ENCODE measurements at regions not wholly inside any gene's neighbourhood (a gene's known extent, or its start where the extent isn't known, plus 50 kb on each side); places are given as distances from the start of the nearest gene placed in this dataset.

DNA sequence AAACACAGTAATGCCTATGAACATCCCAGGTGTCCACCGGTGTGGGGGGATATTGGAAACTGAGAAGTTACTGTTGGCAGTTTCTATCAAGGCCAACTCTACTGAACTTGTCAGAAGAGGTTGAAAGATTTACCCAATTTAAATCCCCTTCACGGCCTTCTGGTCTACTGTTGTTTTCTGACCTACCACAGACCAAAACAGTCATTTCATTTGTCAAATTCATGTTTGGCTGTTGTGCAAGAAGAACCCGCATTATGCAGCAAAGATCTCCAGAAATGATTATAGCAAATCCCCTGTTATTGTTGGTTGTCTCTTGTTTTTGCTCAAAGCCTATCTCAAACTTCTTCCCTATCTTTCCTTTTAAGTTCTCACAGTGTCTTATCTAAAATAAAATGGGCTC is 73.1 kb upstream of the MAF start:
- H3K4me1 ChIP-seq, result no peaks in the 10 kb centered on the region
- CTCF ChIA-PET, result no interaction called here
- H3K9me3 ChIP-seq, result 0 out of 2 replicates have a peak, but pooled peaks cover 6% of the 10 kb centered on the region
- H3K4me3 Mint-ChIP-seq (ENCODE audit: unreplicated experiment), result no peak overlapping the region
- no peaks in the 10 kb centered on the region for H3K4me1 Mint-ChIP-seq (ENCODE audit: low read depth, unreplicated experiment)
- intact Hi-C loops (cut with micrococcal nuclease; ENCODE audit: unreplicated experiment), result no loop called here
- H3K36me3 Mint-ChIP-seq (ENCODE audit: insufficient read depth, unreplicated experiment), result no peaks in the 10 kb centered on the region
- H3K4me3 ChIP-seq (ENCODE audit: low read depth, low read length), result no peak overlapping the region
- DNase-seq, result no peak
- H3K27me3 ChIP-seq (replicated peaks; ENCODE audit: control insufficient read depth, insufficient read depth, low read length), result peaks cover 2% of the 10 kb centered on the region
- H3K27me3 Mint-ChIP-seq (ENCODE audit: insufficient read depth, unreplicated experiment), result peaks cover 3% of the 10 kb centered on the region
- no peak overlapping the region for H3K27ac Mint-ChIP-seq (ENCODE audit: unreplicated experiment)
- POLR2A ChIA-PET, result no interaction called here
- peaks cover 10% of the 10 kb centered on the region for H3K9me3 Mint-ChIP-seq (ENCODE audit: unreplicated experiment)
- no TSS peak for BruUV-seq (replicated peaks)
- H3K36me3 ChIP-seq (ENCODE audit: control insufficient read depth, insufficient read depth, low read length), result no peaks in the 10 kb centered on the region
- no peak for TF ChIP-seq CTCF (IDR thresholded peaks at IDR 0.05; ENCODE audit: insufficient read depth in 1 of 2, low read depth in 1 of 2, low read length in 1 of 2, severe bottlenecking in 1 of 2, unreplicated experiment in 1 of 2)

DNA sequence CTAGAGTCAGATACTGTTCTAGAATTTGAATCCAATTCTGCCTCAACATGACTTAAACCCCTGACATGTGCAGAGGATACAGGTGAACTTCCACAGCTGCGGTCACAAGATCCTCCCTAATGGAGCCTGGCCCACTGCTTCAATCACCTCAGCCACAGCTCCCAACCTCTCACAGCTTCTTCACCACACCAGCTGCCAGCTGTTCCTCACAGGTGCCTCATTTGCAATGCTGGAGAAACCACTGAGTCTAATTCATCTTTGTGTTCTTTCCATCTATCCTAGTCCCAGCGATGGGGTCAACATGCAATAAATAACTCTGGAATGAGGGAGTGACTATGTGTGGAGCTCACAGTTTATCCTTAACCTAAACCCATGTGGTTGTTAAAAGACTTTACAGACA is 72.0 kb upstream of the MAF start:
- Mint-ChIP-seq H3K27me3 (ENCODE audit: insufficient read depth, unreplicated experiment) (peaks cover 3% of the 10 kb centered on the region), H3K9me3 (ENCODE audit: unreplicated experiment) (peaks cover 10% of the 10 kb centered on the region), H3K36me3 (ENCODE audit: insufficient read depth, unreplicated experiment) (no peaks in the 10 kb centered on the region), H3K4me1 (ENCODE audit: low read depth, unreplicated experiment) (no peaks in the 10 kb centered on the region), H3K4me3 (ENCODE audit: unreplicated experiment) (no peak overlapping the region), H3K27ac (ENCODE audit: unreplicated experiment) (no peak overlapping the region)
- no peak for DNase-seq
- H3K4me1 ChIP-seq, result no peaks in the 10 kb centered on the region
- ChIA-PET CTCF (no interaction called here), POLR2A (no interaction called here)
- peaks cover 2% of the 10 kb centered on the region for H3K27me3 ChIP-seq (replicated peaks; ENCODE audit: control insufficient read depth, insufficient read depth, low read length)
- H3K9me3 ChIP-seq, result 0 out of 2 replicates have a peak, but pooled peaks cover 6% of the 10 kb centered on the region
- intact Hi-C loops (cut with micrococcal nuclease; ENCODE audit: unreplicated experiment), result no loop called here
- TF ChIP-seq CTCF (IDR thresholded peaks at IDR 0.05; ENCODE audit: insufficient read depth in 1 of 2, low read depth in 1 of 2, low read length in 1 of 2, severe bottlenecking in 1 of 2, unreplicated experiment in 1 of 2), result no peak
- no peaks in the 10 kb centered on the region for H3K36me3 ChIP-seq (ENCODE audit: control insufficient read depth, insufficient read depth, low read length)
- no peak overlapping the region for H3K4me3 ChIP-seq (ENCODE audit: low read depth, low read length)
- BruUV-seq (replicated peaks), result no TSS peak

GRCh38 chr16:79668502-79668901 is 68.0 kb upstream of the MAF start:
- H3K27ac Mint-ChIP-seq (ENCODE audit: unreplicated experiment), result no peak overlapping the region
- BruUV-seq (replicated peaks), result no TSS peak
- POLR2A ChIA-PET, result no interaction called here
- no peak overlapping the region for H3K4me3 Mint-ChIP-seq (ENCODE audit: unreplicated experiment)
- no peaks in the 10 kb centered on the region for H3K4me1 Mint-ChIP-seq (ENCODE audit: low read depth, unreplicated experiment)
- intact Hi-C loops (cut with micrococcal nuclease; ENCODE audit: unreplicated experiment), result no loop called here
- Histone ChIP-seq H3K4me3 (ENCODE audit: low read depth, low read length) (no peak overlapping the region), H3K36me3 (ENCODE audit: control insufficient read depth, insufficient read depth, low read length) (no peaks in the 10 kb centered on the region), H3K4me1 (no peaks in the 10 kb centered on the region), H3K9me3 (0 out of 2 replicates have a peak, but pooled peaks cover 6% of the 10 kb centered on the region), H3K27me3 (replicated peaks; ENCODE audit: control insufficient read depth, insufficient read depth, low read length) (peaks cover 2% of the 10 kb centered on the region)
- peaks cover 3% of the 10 kb centered on the region for H3K27me3 Mint-ChIP-seq (ENCODE audit: insufficient read depth, unreplicated experiment)
- TF ChIP-seq CTCF (IDR thresholded peaks at IDR 0.05; ENCODE audit: insufficient read depth in 1 of 2, low read depth in 1 of 2, low read length in 1 of 2, severe bottlenecking in 1 of 2, unreplicated experiment in 1 of 2), result no peak
- CTCF ChIA-PET, result no interaction called here
- peaks cover 18% of the 10 kb centered on the region for H3K9me3 Mint-ChIP-seq (ENCODE audit: unreplicated experiment)
- no peak for DNase-seq
- H3K36me3 Mint-ChIP-seq (ENCODE audit: insufficient read depth, unreplicated experiment), result no peaks in the 10 kb centered on the region

Data from Caco-2 (cell line).